ENCODE measurements at regions not wholly inside any gene's neighbourhood (a gene's known extent, or its start where the extent isn't known, plus 50 kb on each side); places are given as distances from the start of the nearest gene placed in this dataset.

- no peak for DNase-seq
- no peak for TF ChIP-seq POLR2A (IDR thresholded peaks at IDR 0.05; ENCODE audit: low read length)
- no peak for TF ChIP-seq GATA1 (IDR thresholded peaks at IDR 0.05; ENCODE audit: low read depth, low read length)
Observed at GRCh38 chr10:129140921-129141885, 325.8 kb upstream of the MGMT start.

GRCh38 chr10:129151281-129151680 lies 315.8 kb upstream of the MGMT start:
- TF ChIP-seq GATA1 (IDR thresholded peaks at IDR 0.05; ENCODE audit: low read depth, low read length) (no peak), POLR2A (IDR thresholded peaks at IDR 0.05; ENCODE audit: low read length) (no peak)
- no peak for DNase-seq

GRCh38 chr10:129156406-129156805 lies 310.6 kb upstream of the MGMT start:
- TF ChIP-seq GATA1 (IDR thresholded peaks at IDR 0.05; ENCODE audit: low read depth, low read length): no peak
- TF ChIP-seq POLR2A (IDR thresholded peaks at IDR 0.05; ENCODE audit: low read length): no peak
- DNase-seq: no peak

- TF ChIP-seq POLR2A (IDR thresholded peaks at IDR 0.05; ENCODE audit: low read length) (no peak), GATA1 (IDR thresholded peaks at IDR 0.05; ENCODE audit: low read depth, low read length) (no peak)
- DNase-seq: no peak
Observed at GRCh38 chr10:129157185-129157584, 309.9 kb upstream of the MGMT start.

GRCh38 chr10:129161150-129161549 lies 305.9 kb upstream of the MGMT start:
- DNase-seq: no peak
- TF ChIP-seq GATA1 (IDR thresholded peaks at IDR 0.05; ENCODE audit: low read depth, low read length) (no peak), POLR2A (IDR thresholded peaks at IDR 0.05; ENCODE audit: low read length) (no peak)

GRCh38 chr10:129163531-129163930 lies 303.5 kb upstream of the MGMT start:
- no peak for DNase-seq
- TF ChIP-seq POLR2A (IDR thresholded peaks at IDR 0.05; ENCODE audit: low read length) (no peak), GATA1 (IDR thresholded peaks at IDR 0.05; ENCODE audit: low read depth, low read length) (no peak)

- DNase-seq: no peak
- no peak for TF ChIP-seq POLR2A (IDR thresholded peaks at IDR 0.05; ENCODE audit: low read length)
- no peak for TF ChIP-seq GATA1 (IDR thresholded peaks at IDR 0.05; ENCODE audit: low read depth, low read length)
Observed at GRCh38 chr10:129165076-129165720, 301.8 kb upstream of the MGMT start.

GRCh38 chr10:129165770-129166169 lies 301.3 kb upstream of the MGMT start:
- no peak for TF ChIP-seq POLR2A (IDR thresholded peaks at IDR 0.05; ENCODE audit: low read length)
- TF ChIP-seq GATA1 (IDR thresholded peaks at IDR 0.05; ENCODE audit: low read depth, low read length): no peak
- DNase-seq: no peak

GRCh38 chr10:129168660-129169059 lies 298.4 kb upstream of the MGMT start:
- no peak for DNase-seq
- no peak for TF ChIP-seq GATA1 (IDR thresholded peaks at IDR 0.05; ENCODE audit: low read depth, low read length)
- TF ChIP-seq POLR2A (IDR thresholded peaks at IDR 0.05; ENCODE audit: low read length): no peak

GRCh38 chr10:129169115-129169514 lies 297.9 kb upstream of the MGMT start:
- TF ChIP-seq GATA1 (IDR thresholded peaks at IDR 0.05; ENCODE audit: low read depth, low read length) (no peak), POLR2A (IDR thresholded peaks at IDR 0.05; ENCODE audit: low read length) (no peak)
- DNase-seq: no peak

- TF ChIP-seq POLR2A (IDR thresholded peaks at IDR 0.05; ENCODE audit: low read length) (no peak), GATA1 (IDR thresholded peaks at IDR 0.05; ENCODE audit: low read depth, low read length) (no peak)
- no peak for DNase-seq
Observed at GRCh38 chr10:129170812-129171211, 296.2 kb upstream of the MGMT start.

GRCh38 chr10:129171812-129172211 lies 295.2 kb upstream of the MGMT start:
- no peak for DNase-seq
- no peak for TF ChIP-seq POLR2A (IDR thresholded peaks at IDR 0.05; ENCODE audit: low read length)
- no peak for TF ChIP-seq GATA1 (IDR thresholded peaks at IDR 0.05; ENCODE audit: low read depth, low read length)

- no peak for TF ChIP-seq GATA1 (IDR thresholded peaks at IDR 0.05; ENCODE audit: low read depth, low read length)
- no peak for TF ChIP-seq POLR2A (IDR thresholded peaks at IDR 0.05; ENCODE audit: low read length)
Observed at GRCh38 chr10:129174232-129175014, 292.6 kb upstream of the MGMT start.

More at GRCh38 chr10:129174232-129175014, 292.6 kb upstream of the MGMT start:
- no peak for DNase-seq

All from erythroblast (primary cell).